Caco-2 (cell line): ENCODE measurements at regions not wholly inside any gene's neighbourhood (a gene's known extent, or its start where the extent isn't known, plus 50 kb on each side); places are given as distances from the start of the nearest gene placed in this dataset.
"Not testable (repeated sequence)": the region's sequence is repeated elsewhere in the genome, so short reads cannot be mapped to it uniquely, and the experiment has no call there.

Experiments
- BruUV-seq: library from RNA; stranded (reverse); fragments of 400-500 nt; replicated peaks from 2 replicates; lab custom pipeline; 2021; lab: Mats Ljungman, UMichigan
- CTCF ChIA-PET: fragments of 300-600 bp; sonication (Branson Sonifier 250); formaldehyde crosslinking; loops from one replicate; lab custom pipeline; 2022; ENCODE audit warnings: antibody characterized with exemption; lab: Charles Lee
- POLR2A ChIA-PET: fragments of 300-600 bp; sonication (Branson Sonifier 250); formaldehyde crosslinking; loops from one replicate; lab custom pipeline; 2022; ENCODE audit warnings: antibody characterized with exemption; lab: Charles Lee
- DNase-seq, 2 experiments: peaks; one replicate each; pipeline versions ENCODE4 v3.0.0 to v3.0.0-alpha.2; 2020 to 2022
- H3K27me3 ChIP-seq: replicated peaks from 2 replicates; pipeline ENCODE4 v1.6.0; 2011; ENCODE audit warnings: low read length; ENCODE audit not compliant: control insufficient read depth, insufficient read depth
- H3K36me3 ChIP-seq: 2 replicates; pipeline ENCODE4 v1.5.1; 2011; ENCODE audit warnings: low read length; ENCODE audit not compliant: control insufficient read depth, insufficient read depth
- H3K4me1 ChIP-seq: fragments of 250-450 bp; sonication (Bioruptor Pico); 2 replicates; pipeline ENCODE4 v1.5.1; 2020; ENCODE audit warnings: mild to moderate bottlenecking
- H3K4me3 ChIP-seq: 2 replicates; pipeline ENCODE4 v1.5.1; 2011; ENCODE audit warnings: low read depth, mild to moderate bottlenecking, control low read depth, low read length
- H3K9me3 ChIP-seq: fragments of 250-450 bp; sonication (Bioruptor Pico); 2 replicates; pipeline ENCODE4 v1.5.1; 2020; ENCODE audit warnings: mild to moderate bottlenecking, moderate library complexity
- H3K27ac Mint-ChIP-seq: one replicate; pipeline ENCODE4 v1.8.0; 2022; ENCODE audit warnings: mixed read lengths; ENCODE audit not compliant: unreplicated experiment
- H3K27me3 Mint-ChIP-seq: one replicate; pipeline ENCODE4 v1.8.0; 2022; ENCODE audit warnings: mixed read lengths; ENCODE audit not compliant: insufficient read depth, unreplicated experiment
- H3K36me3 Mint-ChIP-seq: one replicate; pipeline ENCODE4 v1.8.0; 2022; ENCODE audit warnings: mild to moderate bottlenecking, mixed read lengths; ENCODE audit not compliant: insufficient read depth, unreplicated experiment
- H3K4me1 Mint-ChIP-seq: one replicate; pipeline ENCODE4 v1.8.0; 2022; ENCODE audit warnings: low read depth, mixed read lengths; ENCODE audit not compliant: unreplicated experiment
- H3K4me3 Mint-ChIP-seq: one replicate; pipeline ENCODE4 v1.8.0; 2022; ENCODE audit warnings: mild to moderate bottlenecking, moderate library complexity, mixed read lengths; ENCODE audit not compliant: unreplicated experiment
- H3K9me3 Mint-ChIP-seq: one replicate; pipeline ENCODE4 v1.8.0; 2022; ENCODE audit warnings: mixed read lengths; ENCODE audit not compliant: unreplicated experiment
- intact Hi-C: fragments of 100-400 bp; cut with micrococcal nuclease; formaldehyde crosslinking; loops from one replicate; pipeline ENCODE4 v1.10.0; 2022; ENCODE audit not compliant: unreplicated experiment

- H3K36me3 ChIP-seq, DNase-seq, H3K27ac Mint-ChIP-seq, H3K9me3 ChIP-seq, H3K4me3 ChIP-seq, H3K27me3 Mint-ChIP-seq, POLR2A ChIA-PET, H3K36me3 Mint-ChIP-seq, CTCF ChIA-PET, intact Hi-C loops, BruUV-seq, H3K4me1 Mint-ChIP-seq, H3K9me3 Mint-ChIP-seq, H3K27me3 ChIP-seq, H3K4me1 ChIP-seq, H3K4me3 Mint-ChIP-seq: not testable (repeated sequence)
Observed at GRCh38 chr2:131689066-131689465, 161.4 kb downstream of the CCDC74A start.

GRCh38 chr2:131711268-131711667 is 183.6 kb downstream of the CCDC74A start:
- H3K4me3 Mint-ChIP-seq, H3K9me3 Mint-ChIP-seq, H3K9me3 ChIP-seq, H3K4me1 ChIP-seq, H3K36me3 Mint-ChIP-seq, DNase-seq, CTCF ChIA-PET, BruUV-seq, H3K27ac Mint-ChIP-seq, H3K27me3 ChIP-seq, POLR2A ChIA-PET, H3K4me1 Mint-ChIP-seq, intact Hi-C loops, H3K36me3 ChIP-seq, H3K4me3 ChIP-seq, H3K27me3 Mint-ChIP-seq: not testable (repeated sequence)

- H3K36me3 Mint-ChIP-seq, H3K27me3 ChIP-seq, H3K4me1 ChIP-seq, CTCF ChIA-PET, H3K9me3 Mint-ChIP-seq, H3K27me3 Mint-ChIP-seq, DNase-seq, H3K4me3 Mint-ChIP-seq, intact Hi-C loops, H3K4me3 ChIP-seq, H3K9me3 ChIP-seq, H3K4me1 Mint-ChIP-seq, BruUV-seq, POLR2A ChIA-PET, H3K27ac Mint-ChIP-seq, H3K36me3 ChIP-seq: not testable (repeated sequence)
Observed at GRCh38 chr2:131717907-131718306, 190.2 kb downstream of the CCDC74A start.

GRCh38 chr2:131721163-131721562 is 193.5 kb downstream of the CCDC74A start:
- H3K4me1 Mint-ChIP-seq, BruUV-seq, H3K4me3 Mint-ChIP-seq, H3K27me3 Mint-ChIP-seq, intact Hi-C loops, H3K36me3 Mint-ChIP-seq, DNase-seq, H3K4me1 ChIP-seq, H3K27me3 ChIP-seq, H3K9me3 Mint-ChIP-seq, H3K4me3 ChIP-seq, H3K9me3 ChIP-seq, POLR2A ChIA-PET, CTCF ChIA-PET, H3K36me3 ChIP-seq, H3K27ac Mint-ChIP-seq: not testable (repeated sequence)

- H3K27ac Mint-ChIP-seq, POLR2A ChIA-PET, BruUV-seq, H3K36me3 ChIP-seq, H3K36me3 Mint-ChIP-seq, CTCF ChIA-PET, intact Hi-C loops, H3K4me1 Mint-ChIP-seq, H3K4me3 ChIP-seq, H3K9me3 ChIP-seq, H3K27me3 Mint-ChIP-seq, H3K9me3 Mint-ChIP-seq, DNase-seq, H3K27me3 ChIP-seq, H3K4me3 Mint-ChIP-seq, H3K4me1 ChIP-seq: not testable (repeated sequence)
Observed at GRCh38 chr2:131722256-131722655, 194.6 kb downstream of the CCDC74A start.
